Esophagus squamous epithelium (tissue), 5 donors: ENCODE measurements at regions not wholly inside any gene's neighbourhood (a gene's known extent, or its start where the extent isn't known, plus 50 kb on each side); places are given as distances from the start of the nearest gene placed in this dataset.

Experiments used
- DNase-seq: peaks from one replicate; lab custom pipeline; 2025; lab: John Stamatoyannopoulos, UW
- H3K27ac ChIP-seq, 4 donors: fragments of 200-600 bp; sonication (generic); one replicate each; pipeline ENCODE4 v1.5.1; 2016 to 2019; ENCODE audit warnings: mild to moderate bottlenecking in 1 of 4
- H3K27me3 ChIP-seq, 4 donors: fragments of 200-600 bp; sonication (generic); 1 replicate in 3 of 4; 2 replicates in 1 of 4; pipeline versions ENCODE4 v1.5.1 to v1.6.0; 2017 to 2021; ENCODE audit warnings: antibody characterized with exemption in 1 of 4
- H3K36me3 ChIP-seq, 3 donors: fragments of 200-600 bp; sonication (generic); one replicate each; pipeline ENCODE4 v1.5.1; 2016 to 2019
- H3K4me1 ChIP-seq, 3 donors: fragments of 200-600 bp; sonication (generic); one replicate each; pipeline ENCODE4 v1.5.1; 2017 to 2019
- H3K4me3 ChIP-seq, 4 donors: fragments of 200-600 bp; sonication (generic); 1 replicate in 3 of 4; 2 replicates in 1 of 4; pipeline ENCODE4 v1.5.1; 2016 to 2019; ENCODE audit warnings: mild to moderate bottlenecking in 2 of 4, moderate library complexity in 1 of 4
- H3K9me3 ChIP-seq, 3 donors: fragments of 200-600 bp; sonication (generic); one replicate each; pipeline ENCODE4 v1.5.1; 2016 to 2019
- POLR2A ChIP-seq, 4 donors: fragments of 450-650 bp; IDR thresholded peaks; one replicate each; pipeline ENCODE4 v1.6.1; 2017; ENCODE audit warnings: antibody characterized with exemption in 4 of 4, mild to moderate bottlenecking in 4 of 4, moderate library complexity in 3 of 4
- WGBS, 2 donors: methylation state at CpG; one replicate each; pipeline ENCODE4 v1.1.5; 2018; 5-methylcytosine and 5-hydroxymethylcytosine counted together
- intact Hi-C: fragments of 100-400 bp; cut with DNase I; formaldehyde crosslinking; loops from one replicate; pipeline ENCODE4 v1.15.0; 2022
- TF ChIP-seq, protein P1 (sequence below), 6 experiments: fragments of 450-650 bp in 4 of 6; fragments of 200-600 bp in 2 of 6; sonication (generic) in 2 of 6; IDR thresholded peaks; one replicate each; pipeline ENCODE4 v1.5.1; 2016 to 2019; ENCODE audit warnings: antibody characterized with exemption in 6 of 6, mild to moderate bottlenecking in 4 of 6, moderate library complexity in 4 of 6
- donor health status: DM: yes; HTN: yes; CAD: no.

DNA sequence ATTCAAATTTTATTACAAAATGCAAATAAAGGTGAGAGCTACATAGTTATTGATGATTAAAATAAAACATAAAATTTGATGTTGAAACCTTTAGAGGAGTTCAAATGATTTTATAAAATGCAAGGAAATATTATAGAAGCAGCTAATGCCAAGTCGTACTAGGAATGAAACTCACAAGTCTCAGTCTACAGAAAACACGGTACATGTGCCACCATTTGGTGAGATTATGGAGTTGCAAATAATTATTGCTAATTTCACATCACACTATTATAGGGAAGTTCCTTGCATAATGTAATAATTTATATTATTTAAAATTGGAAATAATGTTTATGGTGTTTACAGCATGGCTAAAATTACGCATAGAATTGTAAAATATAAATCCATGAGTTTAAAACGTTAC lies 1601.7 kb upstream of the TENM3 start:
- 54 to 58% methylated on average over 4 of the region's 4 CpGs for WGBS, 2 donors
- Histone ChIP-seq H3K9me3 (no peaks in the 10 kb centered on the region), H3K4me1 (no peaks in the 10 kb centered on the region), H3K4me3 (no peak overlapping the region), H3K27me3 (no peaks in the 10 kb centered on the region), H3K27ac (no peak overlapping the region), H3K36me3 (no peaks in the 10 kb centered on the region)
- TF ChIP-seq, protein P1, sequence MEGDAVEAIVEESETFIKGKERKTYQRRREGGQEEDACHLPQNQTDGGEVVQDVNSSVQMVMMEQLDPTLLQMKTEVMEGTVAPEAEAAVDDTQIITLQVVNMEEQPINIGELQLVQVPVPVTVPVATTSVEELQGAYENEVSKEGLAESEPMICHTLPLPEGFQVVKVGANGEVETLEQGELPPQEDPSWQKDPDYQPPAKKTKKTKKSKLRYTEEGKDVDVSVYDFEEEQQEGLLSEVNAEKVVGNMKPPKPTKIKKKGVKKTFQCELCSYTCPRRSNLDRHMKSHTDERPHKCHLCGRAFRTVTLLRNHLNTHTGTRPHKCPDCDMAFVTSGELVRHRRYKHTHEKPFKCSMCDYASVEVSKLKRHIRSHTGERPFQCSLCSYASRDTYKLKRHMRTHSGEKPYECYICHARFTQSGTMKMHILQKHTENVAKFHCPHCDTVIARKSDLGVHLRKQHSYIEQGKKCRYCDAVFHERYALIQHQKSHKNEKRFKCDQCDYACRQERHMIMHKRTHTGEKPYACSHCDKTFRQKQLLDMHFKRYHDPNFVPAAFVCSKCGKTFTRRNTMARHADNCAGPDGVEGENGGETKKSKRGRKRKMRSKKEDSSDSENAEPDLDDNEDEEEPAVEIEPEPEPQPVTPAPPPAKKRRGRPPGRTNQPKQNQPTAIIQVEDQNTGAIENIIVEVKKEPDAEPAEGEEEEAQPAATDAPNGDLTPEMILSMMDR (IDR thresholded peaks at IDR 0.05): no peak
- no peak for DNase-seq
- intact Hi-C loops: no loop called here

DNA sequence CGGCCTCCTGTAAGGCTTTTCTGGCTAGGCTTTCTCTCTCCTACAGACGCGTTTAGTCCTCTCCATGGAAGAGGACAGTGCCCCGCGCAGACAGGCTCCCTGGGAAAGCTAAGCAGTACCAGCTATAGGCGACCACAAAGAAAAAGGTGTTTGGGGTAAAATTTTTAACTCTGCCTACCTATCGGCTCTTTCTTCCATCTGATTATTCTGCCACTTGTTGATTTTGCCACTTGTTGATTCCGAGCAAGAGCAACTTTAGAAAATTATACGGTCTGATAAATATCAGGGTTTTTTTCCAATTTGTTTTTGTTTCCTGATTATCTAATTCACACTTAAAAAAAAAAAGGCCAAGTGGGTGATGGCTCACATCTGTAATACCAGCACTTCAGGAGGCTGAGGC lies 1600.5 kb upstream of the TENM3 start:
- WGBS, 2 donors: 89 to 91% methylated on average over 8 to 9 of the region's 9 CpGs
- Histone ChIP-seq H3K27ac (no peak overlapping the region), H3K4me1 (no peaks in the 10 kb centered on the region), H3K36me3 (no peaks in the 10 kb centered on the region), H3K4me3 (no peak overlapping the region), H3K9me3 (no peaks in the 10 kb centered on the region), H3K27me3 (no peaks in the 10 kb centered on the region)
- intact Hi-C loops: no loop called here
- TF ChIP-seq POLR2A (IDR thresholded peaks at IDR 0.05): no peak
- TF ChIP-seq, protein P1 (IDR thresholded peaks at IDR 0.05): no peak
- no peak for DNase-seq

DNA sequence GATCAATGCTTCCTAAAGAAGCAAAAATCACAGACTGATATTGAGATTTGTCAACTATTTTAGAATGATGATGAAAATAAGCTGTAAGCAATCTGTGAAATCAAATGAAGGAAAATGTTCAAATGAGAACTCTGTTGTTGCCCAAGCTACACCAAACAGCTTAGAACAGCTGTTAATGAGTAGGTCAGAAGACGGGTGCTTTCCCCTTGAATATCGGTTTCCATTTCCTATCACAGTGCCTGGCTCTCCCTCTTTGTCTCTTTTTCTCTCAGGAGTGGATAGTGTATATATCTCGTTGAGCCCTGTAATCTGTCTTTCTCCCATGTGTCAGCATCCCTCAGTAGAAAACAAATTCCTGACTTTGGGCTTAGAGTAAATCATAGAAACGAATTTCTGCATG lies 1592.9 kb upstream of the TENM3 start:
- TF ChIP-seq, protein P1 (IDR thresholded peaks at IDR 0.05): no peak
- no peak for TF ChIP-seq POLR2A (IDR thresholded peaks at IDR 0.05)
- no peaks in the 10 kb centered on the region for H3K4me1 ChIP-seq
- no peak for DNase-seq
- 47 to 53% methylated on average over 4 of the region's 4 CpGs for WGBS, 2 donors
- no peak overlapping the region for H3K4me3 ChIP-seq
- no peaks in the 10 kb centered on the region for H3K36me3 ChIP-seq
- H3K27me3 ChIP-seq: no peaks in the 10 kb centered on the region
- H3K27ac ChIP-seq: no peak overlapping the region
- intact Hi-C loops: no loop called here
- H3K9me3 ChIP-seq: no peaks in the 10 kb centered on the region

DNA sequence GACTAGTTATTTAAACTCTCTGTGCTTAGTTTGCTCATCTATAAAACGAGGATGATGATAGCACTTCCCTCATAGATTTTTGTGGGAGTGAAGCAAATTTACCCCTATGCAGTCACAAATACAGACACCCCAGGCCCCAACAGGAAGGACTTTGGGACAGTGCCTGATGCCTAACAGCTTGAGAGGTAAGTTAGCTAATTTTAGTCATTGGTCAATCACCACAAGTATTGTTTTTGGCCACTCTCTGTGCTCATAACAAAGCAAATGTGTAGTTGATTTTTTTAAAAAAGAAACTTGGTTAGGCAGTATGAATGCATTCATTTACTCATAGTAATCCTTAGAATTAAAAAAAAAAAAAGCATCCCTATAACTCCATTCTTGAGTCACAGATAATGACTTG lies 1590.7 kb upstream of the TENM3 start:
- no peak overlapping the region for H3K4me3 ChIP-seq
- WGBS, 2 donors: 55 to 60% methylated on average over 1 of the region's 1 CpG
- H3K4me1 ChIP-seq: no peaks in the 10 kb centered on the region
- intact Hi-C loops: no loop called here
- DNase-seq: no peak
- no peak for TF ChIP-seq POLR2A (IDR thresholded peaks at IDR 0.05)
- TF ChIP-seq, protein P1 (IDR thresholded peaks at IDR 0.05): no peak
- H3K27me3 ChIP-seq: no peaks in the 10 kb centered on the region
- H3K36me3 ChIP-seq: no peaks in the 10 kb centered on the region
- H3K9me3 ChIP-seq: no peaks in the 10 kb centered on the region
- H3K27ac ChIP-seq: no peak overlapping the region

DNA sequence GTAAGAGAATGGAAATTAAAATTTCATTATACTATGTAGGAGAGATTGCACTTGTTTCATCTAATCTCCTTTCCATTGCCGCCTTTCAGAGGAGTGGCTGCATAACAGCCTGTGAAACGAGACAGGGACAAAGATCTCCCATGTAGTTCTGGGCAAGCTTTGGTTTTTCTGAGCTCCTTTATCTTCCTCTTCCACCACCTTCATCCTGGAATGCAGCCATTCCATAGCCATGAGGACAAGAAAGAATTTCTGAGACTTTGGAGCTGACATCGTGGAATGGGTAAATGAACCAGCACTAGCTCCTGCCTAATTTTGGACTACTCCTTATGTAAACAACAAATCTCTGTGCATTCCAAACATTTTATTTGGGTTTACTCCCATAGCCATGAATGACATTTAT lies 1587.3 kb upstream of the TENM3 start:
- 34 to 50% methylated on average over 3 of the region's 3 CpGs for WGBS, 2 donors
- DNase-seq: no peak

More for the DNA sequence above, 1587.3 kb upstream of the TENM3 start:
- Histone ChIP-seq H3K4me3 (no peak overlapping the region), H3K27me3 (no peaks in the 10 kb centered on the region), H3K36me3 (no peaks in the 10 kb centered on the region), H3K4me1 (no peaks in the 10 kb centered on the region), H3K9me3 (no peaks in the 10 kb centered on the region), H3K27ac (no peak overlapping the region)
- intact Hi-C loops: no loop called here
- TF ChIP-seq POLR2A (IDR thresholded peaks at IDR 0.05): no peak
- TF ChIP-seq, protein P1 (IDR thresholded peaks at IDR 0.05): no peak
